VCaP (cell line): ENCODE measurements at regions not wholly inside any gene's neighbourhood (a gene's known extent, or its start where the extent isn't known, plus 50 kb on each side); places are given as distances from the start of the nearest gene placed in this dataset.

Experiments used
- H3K27ac ChIP-seq: fragments of 450-650 bp; 2 replicates; pipeline ENCODE4 v1.5.1; 2017
- TF ChIP-seq, protein P1 (sequence below): fragments of 450-650 bp; conservative IDR thresholded peaks from 2 replicates; pipeline ENCODE4 v1.5.1; 2017; ENCODE audit warnings: mild to moderate bottlenecking, moderate library complexity

DNA sequence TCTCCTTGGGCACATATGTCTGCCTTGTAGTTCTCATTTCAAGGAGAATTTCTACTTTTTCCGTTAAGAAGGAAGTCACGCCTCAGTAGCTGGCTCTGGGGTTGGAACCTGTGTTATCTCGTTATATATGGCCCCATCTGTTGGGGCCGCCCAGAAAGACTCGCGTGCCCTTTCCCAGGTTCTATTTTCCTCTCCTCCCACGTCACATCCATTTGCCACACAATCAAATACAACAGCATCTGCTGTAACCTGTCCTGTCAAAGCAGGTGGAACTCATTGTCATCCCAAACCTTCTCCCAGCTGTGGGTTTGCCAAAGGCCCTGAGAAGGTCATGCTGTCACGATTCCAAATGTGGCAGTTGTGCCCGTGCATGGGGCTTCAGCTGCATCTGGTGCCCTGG is 213.1 kb upstream of the ZBED5 start:
- no peak overlapping the region for H3K27ac ChIP-seq
- TF ChIP-seq, protein P1, sequence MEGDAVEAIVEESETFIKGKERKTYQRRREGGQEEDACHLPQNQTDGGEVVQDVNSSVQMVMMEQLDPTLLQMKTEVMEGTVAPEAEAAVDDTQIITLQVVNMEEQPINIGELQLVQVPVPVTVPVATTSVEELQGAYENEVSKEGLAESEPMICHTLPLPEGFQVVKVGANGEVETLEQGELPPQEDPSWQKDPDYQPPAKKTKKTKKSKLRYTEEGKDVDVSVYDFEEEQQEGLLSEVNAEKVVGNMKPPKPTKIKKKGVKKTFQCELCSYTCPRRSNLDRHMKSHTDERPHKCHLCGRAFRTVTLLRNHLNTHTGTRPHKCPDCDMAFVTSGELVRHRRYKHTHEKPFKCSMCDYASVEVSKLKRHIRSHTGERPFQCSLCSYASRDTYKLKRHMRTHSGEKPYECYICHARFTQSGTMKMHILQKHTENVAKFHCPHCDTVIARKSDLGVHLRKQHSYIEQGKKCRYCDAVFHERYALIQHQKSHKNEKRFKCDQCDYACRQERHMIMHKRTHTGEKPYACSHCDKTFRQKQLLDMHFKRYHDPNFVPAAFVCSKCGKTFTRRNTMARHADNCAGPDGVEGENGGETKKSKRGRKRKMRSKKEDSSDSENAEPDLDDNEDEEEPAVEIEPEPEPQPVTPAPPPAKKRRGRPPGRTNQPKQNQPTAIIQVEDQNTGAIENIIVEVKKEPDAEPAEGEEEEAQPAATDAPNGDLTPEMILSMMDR = no peak

DNA sequence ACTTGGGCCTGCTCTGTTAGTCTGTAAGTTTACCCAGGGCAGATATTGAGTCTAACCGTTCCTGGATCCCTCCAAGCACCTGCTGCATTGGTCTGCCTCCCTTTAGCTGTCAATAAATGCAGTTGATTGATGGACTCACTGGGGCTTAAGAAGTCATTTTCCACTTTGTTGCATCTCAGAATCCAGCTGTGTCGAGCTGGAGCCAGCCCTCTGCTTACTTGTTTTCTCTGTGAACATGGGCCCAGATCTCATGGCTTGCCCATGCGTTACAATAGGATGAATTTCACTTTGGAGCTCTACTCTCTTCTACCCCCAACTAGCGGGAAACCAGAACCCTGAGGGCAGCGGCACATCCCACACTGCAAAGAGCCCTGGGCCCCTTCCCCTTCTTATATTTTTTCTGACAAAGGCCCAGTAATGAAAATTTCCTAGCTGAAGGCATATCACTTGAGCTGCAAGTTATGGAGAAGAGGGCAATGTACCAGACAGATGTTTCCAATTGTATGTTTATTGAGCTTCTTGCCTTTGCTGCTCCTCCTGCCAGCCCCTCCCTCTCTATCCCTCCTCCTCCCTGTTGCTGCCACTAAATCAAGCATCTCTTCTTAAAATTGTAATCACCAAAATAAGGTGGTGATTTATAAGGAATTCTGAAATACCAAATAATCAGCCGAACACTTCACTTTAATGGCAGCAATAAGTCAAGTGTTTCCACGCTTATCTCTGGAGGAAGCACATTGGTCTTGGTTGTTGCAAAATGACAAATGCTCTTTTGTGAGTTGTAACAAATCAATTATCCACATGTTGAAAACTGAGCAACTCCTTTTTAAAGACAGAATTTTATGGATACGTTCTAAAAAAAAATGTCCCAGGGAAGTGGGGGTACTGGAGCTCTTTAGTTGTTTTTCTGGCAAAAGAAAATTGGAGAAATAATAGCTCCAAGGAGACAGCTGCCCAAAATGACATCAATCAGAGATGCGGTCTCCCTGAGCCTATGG is 212.3 kb upstream of the ZBED5 start:
- TF ChIP-seq, protein P1 = no peak
- no peak overlapping the region for H3K27ac ChIP-seq

DNA sequence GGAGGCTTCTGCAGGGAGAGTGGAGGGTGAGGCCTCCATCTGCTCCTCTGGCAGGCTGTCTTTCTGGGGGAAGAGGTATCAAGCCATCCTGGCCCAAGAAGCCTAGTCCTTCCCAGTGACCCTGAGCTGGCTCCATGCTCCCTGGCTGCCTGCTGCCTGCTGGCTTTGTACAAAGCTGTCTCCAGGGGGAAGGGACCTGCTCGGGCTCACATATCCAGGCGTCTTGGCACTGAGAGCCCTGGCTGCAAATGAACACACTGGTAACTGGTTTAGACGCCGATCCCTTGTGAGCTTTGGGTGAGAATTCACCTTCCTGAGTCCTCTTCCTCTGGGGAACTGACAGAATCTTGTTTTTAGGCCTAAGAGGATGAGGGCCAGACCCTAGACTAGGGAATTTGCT is 210.3 kb upstream of the ZBED5 start:
- no peak overlapping the region for H3K27ac ChIP-seq
- TF ChIP-seq, protein P1 = no peak

DNA sequence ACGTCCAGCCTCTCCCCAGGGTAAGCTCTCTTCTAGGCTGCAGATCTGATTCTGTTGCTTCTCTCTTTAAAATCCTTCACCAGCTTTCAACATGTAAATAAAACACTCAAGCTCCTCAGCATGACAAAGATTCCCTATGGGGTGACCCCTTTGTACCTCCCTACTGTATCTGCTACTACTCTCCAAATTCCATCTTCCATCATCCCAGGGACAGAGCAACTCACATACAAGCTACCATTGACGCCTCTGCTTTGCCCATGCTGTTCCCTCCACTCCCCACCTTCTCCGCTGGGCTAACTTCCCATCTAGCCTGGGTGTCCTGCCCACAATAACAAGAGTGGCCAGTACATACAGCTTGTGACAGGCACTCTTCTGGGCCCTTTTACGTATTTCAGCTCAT is 207.5 kb upstream of the ZBED5 start:
- no peak overlapping the region for H3K27ac ChIP-seq
- TF ChIP-seq, protein P1 = no peak

DNA sequence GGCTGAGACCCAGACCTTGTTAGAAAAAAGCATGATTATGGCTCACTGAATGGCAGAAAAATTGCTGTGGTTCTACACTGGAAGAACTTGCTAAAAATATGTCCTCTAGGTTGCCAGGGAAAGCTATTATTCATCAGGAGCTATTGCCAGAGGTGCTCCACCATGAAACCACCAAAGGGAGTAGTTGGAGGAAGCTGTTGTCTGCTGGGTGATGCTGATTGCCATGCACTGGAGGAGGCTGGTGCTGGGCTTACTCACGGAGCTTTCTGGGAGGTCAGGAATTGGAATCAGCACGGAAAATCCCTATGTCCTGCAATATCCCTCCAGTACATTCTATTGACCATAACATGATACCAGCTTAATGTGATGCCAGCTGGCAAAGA is 199.6 kb upstream of the ZBED5 start:
- TF ChIP-seq, protein P1 = no peak
- no peak overlapping the region for H3K27ac ChIP-seq

DNA sequence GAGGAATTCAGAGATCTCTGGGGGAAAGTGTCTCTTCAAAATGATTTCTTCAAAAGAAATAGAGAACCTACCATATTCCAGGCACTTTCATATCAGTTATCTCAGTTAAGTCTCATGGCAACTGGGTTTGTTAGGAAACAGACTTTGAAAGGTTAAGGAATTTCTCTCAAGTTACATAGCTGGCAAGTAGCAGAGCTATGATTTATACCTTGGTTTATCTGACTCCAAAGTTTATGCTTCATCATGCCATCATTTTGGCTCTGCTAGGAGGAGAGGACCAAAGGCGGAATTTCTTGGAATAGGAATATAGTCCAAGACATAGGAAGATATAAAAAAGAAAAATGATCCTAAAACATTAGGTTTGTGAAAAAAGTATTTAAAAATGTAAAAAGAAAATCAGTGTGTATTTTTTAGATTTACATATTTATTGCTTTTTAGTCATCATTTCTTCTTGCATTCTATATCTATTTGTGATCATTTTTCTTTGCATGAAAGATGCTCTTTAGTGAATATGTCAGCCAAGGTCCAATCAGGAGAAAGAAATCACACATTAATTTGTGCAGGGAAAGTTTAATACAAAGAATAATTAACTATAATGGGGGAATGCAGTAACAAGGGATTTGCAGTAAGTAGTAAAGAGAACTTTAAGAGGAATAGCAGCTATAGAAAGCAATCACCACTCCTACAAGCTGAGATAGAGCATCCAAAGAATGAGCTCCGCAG is 199.1 kb upstream of the ZBED5 start:
- no peak overlapping the region for H3K27ac ChIP-seq

DNA sequence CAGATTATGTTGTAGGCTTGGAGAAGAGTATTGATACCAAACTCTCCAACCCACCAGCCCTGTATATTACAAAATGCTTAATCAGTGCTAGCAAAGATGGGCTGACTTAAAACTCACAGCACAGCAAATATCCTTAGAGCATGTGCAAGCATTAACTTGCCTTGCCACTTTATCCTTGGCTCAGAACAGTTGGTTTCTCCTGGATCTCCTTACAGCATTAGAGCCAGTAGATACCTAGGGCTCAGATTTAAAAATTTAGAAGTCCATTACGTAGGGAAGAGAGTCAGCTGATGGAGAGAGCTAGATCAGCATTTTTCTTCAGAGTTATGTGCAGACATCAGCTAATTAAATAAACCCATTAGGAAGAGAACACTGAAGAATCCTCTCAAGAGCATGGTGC is 198.5 kb upstream of the ZBED5 start:
- TF ChIP-seq, protein P1 = no peak
- H3K27ac ChIP-seq = no peak overlapping the region

More for the DNA sequence above, 199.1 kb upstream of the ZBED5 start:
- TF ChIP-seq, protein P1 = no peak
